Right renal cortex interstitium (tissue), 3 donors: ENCODE measurements at regions not wholly inside any gene's neighbourhood (a gene's known extent, or its start where the extent isn't known, plus 50 kb on each side); places are given as distances from the start of the nearest gene placed in this dataset.
"Not testable (repeated sequence)": the region's sequence is repeated elsewhere in the genome, so short reads cannot be mapped to it uniquely, and the experiment has no call there.

Experiments
- DNase-seq, 3 donors: peaks; one replicate each; pipeline ENCODE4 v3.0.0-alpha.2; 2013; ENCODE audit warnings: low read depth in 3 of 3, low spot score in 2 of 3

GRCh38 chr10:60621018-60621417 lies 157.3 kb upstream of the CDK1 start:
- no peak for DNase-seq

GRCh38 chr10:60618861-60619260 lies 159.4 kb upstream of the CDK1 start:
- no peak for DNase-seq

- no peak for DNase-seq
Measured at GRCh38 chr10:60615541-60615940, 162.7 kb upstream of the CDK1 start.

- DNase-seq = no peak
Measured at GRCh38 chr10:60614363-60614762, 163.9 kb upstream of the CDK1 start.

DNA sequence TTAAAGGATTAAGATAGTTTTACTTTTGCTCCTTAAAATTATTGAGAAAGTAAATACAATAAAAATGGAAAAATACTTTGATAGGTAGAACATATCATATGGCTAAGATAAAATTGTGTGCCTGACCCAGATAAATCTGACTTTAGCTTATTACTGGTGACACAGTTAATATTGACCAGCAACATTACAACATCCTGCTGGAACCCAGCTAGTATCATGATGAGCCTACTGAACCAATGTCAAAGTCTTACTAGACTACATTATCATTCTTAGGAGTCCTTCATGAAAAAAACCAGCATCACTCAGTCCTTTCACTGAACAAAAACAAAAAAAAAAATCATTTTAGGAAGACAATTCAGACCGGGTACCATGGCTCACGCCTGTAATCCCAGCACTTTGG lies 164.8 kb upstream of the CDK1 start:
- DNase-seq = no peak

DNA sequence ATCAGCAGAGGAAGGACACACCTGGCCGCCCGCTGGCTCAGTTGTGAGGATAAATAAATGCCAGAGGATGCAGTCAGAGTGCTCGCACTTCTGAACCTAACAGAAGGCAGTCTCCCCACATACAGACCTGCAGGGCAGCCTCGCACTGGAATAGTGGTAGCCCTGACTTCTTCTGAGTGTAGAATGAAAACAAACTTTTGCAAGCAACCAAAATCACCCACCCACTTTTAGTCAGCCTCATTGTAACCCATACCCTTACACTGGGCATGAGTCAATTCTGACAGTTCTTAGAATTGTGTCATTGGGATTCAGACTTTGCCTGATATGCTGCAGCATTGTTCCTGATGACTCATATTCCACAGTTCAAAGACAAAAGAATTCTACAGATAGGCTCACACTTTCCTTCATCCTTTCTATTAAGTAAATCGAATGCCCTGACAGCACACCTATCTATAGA lies 167.0 kb upstream of the CDK1 start:
- no peak for DNase-seq

- DNase-seq = no peak
Measured at GRCh38 chr10:60607372-60607771, 170.9 kb upstream of the CDK1 start.

GRCh38 chr10:60606343-60607080 lies 171.8 kb upstream of the CDK1 start:
- no peak for DNase-seq

DNA sequence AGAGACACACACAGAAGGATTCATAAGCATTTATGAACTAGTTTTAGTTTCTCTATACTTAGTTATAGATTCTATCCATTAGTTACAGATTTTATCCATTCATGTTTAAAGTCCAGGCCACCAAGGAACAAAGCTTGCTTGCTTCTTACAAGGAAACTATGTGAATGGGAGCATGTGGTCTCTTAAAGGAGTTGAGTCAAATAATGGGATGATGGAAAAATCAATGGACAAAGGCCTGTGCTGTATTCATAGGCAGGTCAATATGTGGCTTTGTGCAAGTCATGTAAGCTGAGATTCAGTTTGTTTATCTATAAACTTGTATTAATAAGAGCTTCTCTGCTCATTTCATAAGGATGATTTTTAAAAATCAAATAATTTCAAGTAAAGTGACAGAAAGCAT lies 172.8 kb upstream of the CDK1 start:
- no peak for DNase-seq

DNA sequence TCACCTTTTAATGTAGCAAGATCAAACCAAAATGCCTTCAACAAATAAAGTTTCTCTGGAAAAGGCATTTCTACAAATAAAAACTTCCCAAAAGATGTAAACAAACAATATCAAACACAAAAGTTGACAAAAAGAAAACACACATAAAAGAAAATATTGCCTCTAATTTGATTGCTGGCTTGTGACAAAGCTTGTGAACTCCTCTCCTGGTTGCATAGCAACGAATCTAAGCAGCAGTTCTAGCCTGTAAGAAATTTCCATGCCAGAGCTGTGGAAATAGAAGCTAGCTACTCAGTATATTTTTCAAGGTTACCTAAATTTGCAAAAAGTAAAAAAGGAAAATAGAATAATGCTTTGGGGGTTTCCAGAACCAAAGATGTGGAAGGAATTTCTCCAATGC lies 173.9 kb upstream of the CDK1 start:
- peak in 1 of 3 donors; percentile 13 for DNase-seq

- DNase-seq = no peak
Measured at GRCh38 chr10:60597513-60597912, 180.8 kb upstream of the CDK1 start.

DNA sequence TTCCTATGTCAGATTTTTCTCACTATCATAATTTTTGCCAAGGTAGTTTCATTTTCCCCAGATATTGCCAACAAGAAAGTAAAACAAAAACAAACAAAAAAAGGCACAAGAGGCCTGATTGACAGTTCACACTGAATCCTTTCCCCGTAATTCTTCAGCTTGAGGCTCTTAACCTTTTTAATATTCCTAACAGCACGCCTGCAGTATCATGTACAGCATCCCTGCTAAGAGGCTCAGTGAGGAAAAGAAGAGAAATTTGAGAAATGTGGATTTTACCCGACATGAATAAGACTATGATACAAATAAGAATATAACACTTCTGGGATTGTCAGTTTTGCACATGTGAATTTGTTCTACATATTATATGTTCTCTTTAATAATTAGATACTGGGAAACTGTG lies 182.4 kb upstream of the CDK1 start:
- no peak for DNase-seq

DNA sequence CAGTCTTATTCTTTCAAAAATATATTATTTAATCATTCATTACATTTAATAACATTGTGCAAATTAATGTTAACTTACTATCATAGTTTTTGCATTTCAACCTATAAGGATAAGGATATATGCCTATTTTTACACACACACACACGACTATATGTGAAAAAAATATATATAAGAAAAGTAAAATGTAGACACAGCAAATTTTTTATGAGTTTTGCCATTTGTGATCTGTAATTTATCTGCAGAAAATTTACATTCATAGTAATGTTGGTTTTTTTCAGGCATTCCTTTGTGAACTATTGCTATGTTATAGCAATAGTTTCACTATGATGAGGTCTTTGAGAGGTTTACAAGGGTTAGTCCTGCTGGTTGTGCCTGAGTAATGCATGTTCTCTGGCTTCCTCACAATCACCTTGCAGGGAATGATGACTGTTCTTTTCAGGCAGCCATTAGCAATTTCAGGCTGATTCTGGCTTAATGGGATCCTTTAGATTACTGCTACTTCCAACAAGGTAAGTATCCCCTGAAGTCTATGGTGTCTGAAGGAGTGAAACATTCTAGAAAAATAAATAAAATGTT lies 183.7 kb upstream of the CDK1 start:
- no peak for DNase-seq

DNA sequence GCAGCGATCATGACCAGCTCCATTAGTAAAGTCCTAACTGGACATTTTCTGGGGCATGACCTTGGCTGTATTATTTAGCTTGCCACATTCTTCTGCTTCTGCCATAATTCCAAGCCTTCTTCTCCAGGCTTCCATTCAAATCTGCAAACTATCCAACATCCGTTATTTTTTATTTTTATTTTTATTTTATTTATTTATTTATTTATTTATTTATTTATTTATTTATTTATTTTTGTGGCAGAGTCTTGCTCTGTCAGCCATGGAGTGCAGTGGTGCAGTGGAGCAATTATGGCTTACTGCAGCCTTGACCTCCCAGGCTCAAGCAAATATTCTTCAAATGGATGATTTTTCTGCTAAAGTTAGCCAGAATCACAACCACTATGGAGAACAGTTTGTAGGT lies 187.2 kb upstream of the CDK1 start:
- no peak for DNase-seq

GRCh38 chr10:60589376-60589775 lies 188.9 kb upstream of the CDK1 start:
- no peak for DNase-seq

DNA sequence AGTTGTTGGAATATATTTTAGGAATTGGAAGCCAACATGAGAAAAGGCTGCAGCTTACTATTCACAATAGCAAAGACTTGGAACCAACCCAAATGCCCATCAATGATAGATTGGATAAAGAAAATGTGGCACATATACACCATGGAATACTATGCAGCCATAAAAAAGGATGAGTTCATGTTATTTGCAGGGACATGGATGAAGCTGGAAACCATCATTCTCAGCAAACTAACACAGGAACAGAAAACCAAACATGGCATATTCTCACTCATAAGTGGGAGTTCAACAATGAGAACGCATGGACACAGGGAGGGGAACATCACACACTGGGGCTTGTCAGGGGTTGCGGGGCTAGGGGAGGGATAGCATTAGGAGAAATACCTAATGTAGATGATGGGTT lies 192.1 kb upstream of the ANK3 start:
- not testable (repeated sequence) for DNase-seq

- no peak for DNase-seq
Measured at GRCh38 chr10:60578217-60578616, 188.5 kb upstream of the ANK3 start.

DNA sequence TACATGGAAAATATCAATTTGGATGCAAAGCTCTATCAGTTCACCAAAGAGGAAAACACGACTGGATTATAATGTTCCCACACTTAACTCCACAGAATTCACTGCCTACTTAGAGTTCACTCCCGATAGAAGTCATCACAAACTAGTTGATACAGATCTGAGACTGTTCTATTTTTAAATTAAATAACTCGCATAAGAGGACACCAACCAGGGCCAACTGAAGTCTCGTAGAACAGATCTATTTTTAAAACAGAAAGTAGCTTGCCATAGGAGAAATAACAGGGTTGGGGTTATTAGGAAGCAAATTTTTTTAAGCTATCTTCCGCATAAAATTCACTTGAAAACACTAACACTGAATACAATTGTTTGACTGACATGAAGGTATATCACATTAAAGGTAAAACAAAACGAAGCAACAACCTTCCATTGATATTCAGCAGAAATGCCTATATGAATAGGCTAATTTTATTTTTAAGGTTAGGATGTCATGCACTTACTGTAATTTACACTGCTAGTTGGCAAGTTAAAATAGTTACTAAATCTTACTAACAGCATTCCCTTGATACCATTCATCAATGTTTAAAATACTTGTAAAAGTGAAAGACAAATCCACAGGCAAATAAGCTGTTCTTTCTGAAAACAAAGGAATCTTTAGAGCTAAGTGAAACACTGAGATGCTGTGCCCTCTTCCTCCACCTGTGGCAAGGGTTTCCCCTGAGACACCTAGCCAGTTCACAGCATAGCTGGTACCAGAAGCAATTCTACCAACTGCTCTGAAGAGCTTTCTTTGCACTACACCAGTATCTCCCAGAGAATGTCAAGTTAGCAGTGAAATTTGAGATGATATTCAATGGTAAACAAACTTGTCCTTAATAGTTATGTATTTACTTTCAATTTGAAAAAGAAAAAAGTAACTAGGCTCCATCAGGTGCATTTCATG lies 186.7 kb upstream of the ANK3 start:
- no peak for DNase-seq

- no peak for DNase-seq
Measured at GRCh38 chr10:60575105-60575504, 185.4 kb upstream of the ANK3 start.

- no peak for DNase-seq
Measured at GRCh38 chr10:60574388-60574787, 184.7 kb upstream of the ANK3 start.

- DNase-seq = peak; percentile 31 to 50 (median 42)
Measured at GRCh38 chr10:60573336-60573735, 183.7 kb upstream of the ANK3 start.
